ENCODE measurements at regions not wholly inside any gene's neighbourhood (a gene's known extent, or its start where the extent isn't known, plus 50 kb on each side); places are given as distances from the start of the nearest gene placed in this dataset.
"Not testable (repeated sequence)": the region's sequence is repeated elsewhere in the genome, so short reads cannot be mapped to it uniquely, and the experiment has no call there.

DNA sequence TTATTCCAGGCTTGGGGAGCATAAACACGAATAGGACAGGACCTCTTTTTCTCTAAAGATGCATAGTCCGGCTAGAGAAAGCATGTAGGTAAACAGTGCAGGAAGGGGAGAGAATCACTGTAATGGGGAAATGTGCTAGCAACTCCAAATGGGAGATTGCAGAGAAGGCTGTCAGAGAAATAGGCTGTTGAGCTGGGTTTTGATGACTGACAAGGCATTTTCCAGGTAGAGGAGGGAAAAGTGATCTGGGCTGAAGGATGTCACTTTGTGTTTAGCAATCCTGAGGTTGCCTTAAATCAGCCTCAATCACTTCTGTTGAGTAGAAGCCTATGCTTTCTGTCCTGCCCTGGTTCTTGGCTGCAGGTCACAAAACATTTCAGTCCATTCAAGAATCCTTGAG, 242.0 kb upstream of the MEIS1 start:
- TF ChIP-seq, protein P1, sequence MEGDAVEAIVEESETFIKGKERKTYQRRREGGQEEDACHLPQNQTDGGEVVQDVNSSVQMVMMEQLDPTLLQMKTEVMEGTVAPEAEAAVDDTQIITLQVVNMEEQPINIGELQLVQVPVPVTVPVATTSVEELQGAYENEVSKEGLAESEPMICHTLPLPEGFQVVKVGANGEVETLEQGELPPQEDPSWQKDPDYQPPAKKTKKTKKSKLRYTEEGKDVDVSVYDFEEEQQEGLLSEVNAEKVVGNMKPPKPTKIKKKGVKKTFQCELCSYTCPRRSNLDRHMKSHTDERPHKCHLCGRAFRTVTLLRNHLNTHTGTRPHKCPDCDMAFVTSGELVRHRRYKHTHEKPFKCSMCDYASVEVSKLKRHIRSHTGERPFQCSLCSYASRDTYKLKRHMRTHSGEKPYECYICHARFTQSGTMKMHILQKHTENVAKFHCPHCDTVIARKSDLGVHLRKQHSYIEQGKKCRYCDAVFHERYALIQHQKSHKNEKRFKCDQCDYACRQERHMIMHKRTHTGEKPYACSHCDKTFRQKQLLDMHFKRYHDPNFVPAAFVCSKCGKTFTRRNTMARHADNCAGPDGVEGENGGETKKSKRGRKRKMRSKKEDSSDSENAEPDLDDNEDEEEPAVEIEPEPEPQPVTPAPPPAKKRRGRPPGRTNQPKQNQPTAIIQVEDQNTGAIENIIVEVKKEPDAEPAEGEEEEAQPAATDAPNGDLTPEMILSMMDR (IDR thresholded peaks at IDR 0.05; ENCODE audit: control insufficient read depth, extremely low read depth, insufficient read depth) = no peak
- no peak for DNase-seq (ENCODE audit: low read depth)
- no peak overlapping the region for H3K4me3 ChIP-seq (ENCODE audit: low read depth, low read length)

DNA sequence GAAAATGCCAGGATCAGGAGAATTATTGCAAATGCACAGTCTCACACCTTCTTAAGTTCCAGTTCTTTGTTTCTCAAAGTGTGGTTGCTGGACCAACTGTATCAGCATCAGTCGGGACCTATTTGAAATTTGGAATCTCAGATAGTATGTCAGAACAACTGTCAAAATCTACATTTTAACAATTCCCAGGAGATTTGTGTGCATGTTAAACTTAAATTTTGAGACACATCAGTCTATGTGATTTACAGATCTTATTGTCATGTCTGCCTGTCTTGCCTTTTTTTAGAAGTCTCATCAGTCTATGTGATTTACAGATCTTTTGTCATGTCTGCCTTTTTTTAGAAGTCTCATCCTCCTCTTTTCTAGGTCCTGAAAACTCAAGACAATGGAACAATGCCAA, 243.6 kb upstream of the MEIS1 start:
- no peak overlapping the region for H3K4me3 ChIP-seq (ENCODE audit: low read depth, low read length)
- TF ChIP-seq, protein P1 (IDR thresholded peaks at IDR 0.05; ENCODE audit: control insufficient read depth, extremely low read depth, insufficient read depth) = no peak
- DNase-seq (ENCODE audit: low read depth) = no peak

DNA sequence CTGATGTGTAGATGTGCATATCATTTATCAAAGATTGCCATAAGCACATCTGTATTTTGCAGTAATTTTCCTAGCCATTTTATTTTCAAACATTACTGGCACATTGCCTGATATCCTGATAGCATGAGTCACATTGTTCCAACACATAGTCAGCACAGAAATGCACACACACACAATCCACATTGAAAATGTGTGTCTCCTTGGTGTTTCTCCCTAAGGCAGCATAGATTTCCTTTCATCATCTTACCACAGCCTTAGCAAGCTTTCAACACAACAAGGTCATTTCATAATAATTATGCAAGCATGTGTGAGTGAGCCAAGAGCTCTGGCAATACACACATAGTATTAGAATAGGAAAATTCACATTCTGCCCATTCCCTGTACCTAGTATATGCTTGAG, 245.4 kb upstream of the MEIS1 start:
- H3K4me3 ChIP-seq (ENCODE audit: low read depth, low read length) = no peak overlapping the region
- TF ChIP-seq, protein P1 (IDR thresholded peaks at IDR 0.05; ENCODE audit: control insufficient read depth, extremely low read depth, insufficient read depth) = no peak
- DNase-seq (ENCODE audit: low read depth) = no peak

DNA sequence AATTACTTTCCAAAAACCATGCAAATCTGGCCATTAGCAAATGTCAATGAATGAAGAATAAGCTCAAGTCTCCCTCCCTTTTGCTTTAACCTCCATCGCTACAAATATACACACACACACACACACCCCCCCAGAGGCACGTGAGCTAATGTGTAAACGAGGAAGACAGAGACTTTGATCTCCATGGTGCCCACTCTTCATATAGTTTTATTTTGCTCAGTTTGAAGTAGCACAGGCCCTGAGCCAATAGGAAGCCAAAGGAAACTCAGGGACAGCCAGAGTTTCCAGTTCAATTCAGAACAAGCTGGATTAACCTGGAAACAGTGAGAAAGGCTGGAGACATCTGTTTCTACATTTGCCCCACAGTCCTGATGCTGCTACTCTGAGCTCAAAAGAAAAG, 248.4 kb upstream of the MEIS1 start:
- H3K4me3 ChIP-seq (ENCODE audit: low read depth, low read length) = no peak overlapping the region
- TF ChIP-seq, protein P1 (IDR thresholded peaks at IDR 0.05; ENCODE audit: control insufficient read depth, extremely low read depth, insufficient read depth) = no peak
- DNase-seq (ENCODE audit: low read depth) = no peak

DNA sequence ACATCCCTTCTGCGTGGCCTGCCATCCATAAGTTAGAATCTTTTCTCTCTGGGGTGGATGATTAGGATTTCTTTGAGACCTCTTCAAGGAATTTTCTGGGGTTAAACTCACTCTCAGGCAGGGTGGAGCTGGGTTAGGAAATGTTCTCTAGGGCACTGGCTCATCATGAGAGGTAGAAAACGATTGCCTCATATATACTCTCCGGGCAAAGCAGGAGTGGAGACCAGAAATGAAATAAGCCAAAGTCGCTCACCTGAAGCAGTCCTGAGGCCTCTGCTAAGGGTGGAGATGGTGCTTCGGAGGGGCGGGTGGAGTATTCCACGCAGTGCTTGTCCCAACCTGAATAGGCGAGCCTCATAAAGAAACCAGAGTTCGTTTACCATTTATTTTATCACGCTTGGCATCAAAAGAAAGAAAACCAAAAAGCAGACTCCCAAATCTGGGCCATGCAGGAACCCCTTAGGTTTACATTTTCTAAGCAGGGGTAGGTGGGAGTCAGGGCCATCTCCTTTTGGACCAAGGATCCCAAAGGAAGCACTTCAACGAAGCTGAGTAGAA, 249.3 kb upstream of the MEIS1 start:
- no peak for DNase-seq (ENCODE audit: low read depth)
- TF ChIP-seq, protein P1 (IDR thresholded peaks at IDR 0.05; ENCODE audit: control insufficient read depth, extremely low read depth, insufficient read depth) = no peak
- no peak overlapping the region for H3K4me3 ChIP-seq (ENCODE audit: low read depth, low read length)

DNA sequence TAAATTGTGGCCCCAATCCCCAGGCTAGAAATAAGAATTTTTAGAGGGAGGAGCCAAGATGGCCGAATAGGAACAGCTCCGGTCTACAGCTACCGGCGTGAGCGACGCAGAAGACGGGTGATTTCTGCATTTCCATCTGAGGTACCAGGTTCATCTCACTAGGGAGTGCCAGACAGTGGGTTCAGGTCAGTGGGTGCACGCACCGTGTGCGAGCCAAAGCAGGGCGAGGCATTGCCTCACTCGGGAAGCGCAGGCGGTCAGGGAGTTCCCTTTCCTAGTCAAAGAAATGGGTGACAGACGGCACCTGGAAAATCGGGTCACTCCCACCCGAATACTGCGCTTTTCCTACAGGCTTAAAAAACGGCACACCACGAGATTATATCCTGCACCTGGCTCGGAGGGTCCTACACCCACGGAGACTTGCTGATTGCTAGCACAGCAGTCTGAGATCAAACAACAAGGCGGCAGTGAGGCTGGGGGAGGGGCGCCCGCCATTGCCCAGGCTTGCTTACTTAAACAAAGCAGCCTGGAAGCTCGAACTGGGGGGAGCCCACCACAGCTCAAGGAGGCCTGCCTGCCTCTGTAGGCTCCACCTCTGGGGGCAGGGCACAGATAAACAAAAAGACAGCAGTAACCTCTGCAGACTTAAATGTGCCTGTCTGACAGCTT, 257.7 kb upstream of the MEIS1 start:
- not testable (repeated sequence) for DNase-seq (ENCODE audit: low read depth); H3K4me3 ChIP-seq (ENCODE audit: low read depth, low read length)

DNA sequence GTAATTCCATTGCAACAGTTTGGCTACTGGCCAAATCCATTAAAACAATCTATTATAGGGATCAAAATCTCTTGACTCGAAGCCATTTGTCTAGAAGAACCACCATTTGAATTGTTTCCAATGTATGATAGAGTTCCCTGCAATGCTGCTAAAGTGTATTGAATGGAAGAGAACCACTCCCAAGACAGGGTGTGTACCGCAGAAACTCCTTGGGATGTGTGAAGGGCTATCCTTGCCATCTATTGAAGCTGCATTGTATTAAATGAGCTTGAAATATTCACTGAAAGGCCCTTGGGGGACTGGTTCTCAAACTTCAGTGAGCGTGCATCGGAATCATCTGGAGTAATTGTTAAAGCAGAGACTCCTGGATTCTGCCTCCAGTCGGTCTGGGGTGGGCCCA, 260.4 kb upstream of the MEIS1 start:
- no peak overlapping the region for H3K4me3 ChIP-seq (ENCODE audit: low read depth, low read length)
- no peak for DNase-seq (ENCODE audit: low read depth)
- TF ChIP-seq, protein P1 (IDR thresholded peaks at IDR 0.05; ENCODE audit: control insufficient read depth, extremely low read depth, insufficient read depth) = no peak

Measured in LNCaP clone FGC (cell line).